Activated T-cell treated with anti-CD3 and anti-CD28 coated beads, Interleukin-2, amount 50 U/mL, for 72 hours (primary cell): ENCODE measurements at regions not wholly inside any gene's neighbourhood (a gene's known extent, or its start where the extent isn't known, plus 50 kb on each side); places are given as distances from the start of the nearest gene placed in this dataset.
"Not testable (repeated sequence)": the region's sequence is repeated elsewhere in the genome, so short reads cannot be mapped to it uniquely, and the experiment has no call there.

Experiments used
- ATAC-seq, 2 donors: fragments of 150-1000 bp; cut with Tn5 transposase; replicated peaks in 1 of 2; 2 replicates each; pipeline ENCODE4 v1.10.0; 2021; ENCODE audit warnings: moderate library complexity in 2 of 2, mild to moderate bottlenecking in 1 of 2
- DNase-seq, 2 donors: peaks; one replicate each; pipeline ENCODE4 v3.0.0; 2021 to 2022; ENCODE audit warnings: mixed read lengths in 1 of 2
- H3K27ac Mint-ChIP-seq: one replicate; pipeline ENCODE4 v1.8.0; 2022; ENCODE audit warnings: mild to moderate bottlenecking, moderate library complexity, mixed read lengths
- H3K27me3 Mint-ChIP-seq: one replicate; pipeline ENCODE4 v1.8.0; 2022; ENCODE audit warnings: low read depth, mixed read lengths
- H3K36me3 Mint-ChIP-seq, 2 donors: one replicate each; pipeline ENCODE4 v1.8.0; 2022; ENCODE audit warnings: mixed read lengths in 2 of 2, mild to moderate bottlenecking in 1 of 2; ENCODE audit not compliant: insufficient read depth in 2 of 2
- H3K4me1 Mint-ChIP-seq: one replicate; pipeline ENCODE4 v1.8.0; 2022; ENCODE audit warnings: low read depth, mixed read lengths
- H3K4me3 Mint-ChIP-seq, 2 donors: one replicate each; pipeline ENCODE4 v1.8.0; 2022; ENCODE audit warnings: mild to moderate bottlenecking in 2 of 2, mixed read lengths in 2 of 2, moderate library complexity in 2 of 2
- H3K9me3 Mint-ChIP-seq, 2 donors: one replicate each; pipeline ENCODE4 v1.8.0; 2022; ENCODE audit warnings: mixed read lengths in 2 of 2

DNA sequence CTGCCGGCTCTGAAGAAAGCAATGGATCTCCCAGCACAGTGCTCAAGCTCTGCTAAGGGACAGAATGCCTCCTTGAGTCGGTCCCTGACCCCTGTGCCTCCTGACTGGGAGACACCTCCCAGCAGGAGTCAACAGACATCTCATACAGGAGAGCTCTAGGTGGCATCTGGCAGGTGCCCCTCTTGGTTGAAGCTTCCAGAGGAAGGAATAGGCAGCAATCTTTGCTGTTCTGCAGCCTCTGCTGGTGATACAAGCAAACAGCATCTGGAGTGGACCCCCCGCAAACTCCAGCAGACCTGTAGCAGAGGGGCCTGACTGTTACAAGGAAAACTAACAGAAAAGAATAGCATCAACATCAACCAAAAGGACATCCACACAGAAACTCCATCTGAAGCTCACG, 123.9 kb upstream of the GCFC2 start:
- not testable (repeated sequence) for H3K27me3 Mint-ChIP-seq, H3K4me1 Mint-ChIP-seq

GRCh38 chr2:75833386-75833785, 122.7 kb upstream of the GCFC2 start:
- no peak for DNase-seq
- no peak overlapping the region for H3K27ac Mint-ChIP-seq
- ATAC-seq: no peak
- H3K4me1 Mint-ChIP-seq: no peaks in the 10 kb centered on the region
- peaks cover 2 to 10% of the 10 kb centered on the region in 2 donors for H3K9me3 Mint-ChIP-seq
- no peak overlapping the region for H3K4me3 Mint-ChIP-seq
- H3K36me3 Mint-ChIP-seq: peaks cover 0 to 2% of the 10 kb centered on the region in 2 donors
- H3K27me3 Mint-ChIP-seq: no peaks in the 10 kb centered on the region

More for the DNA sequence above, 123.9 kb upstream of the GCFC2 start:
- H3K9me3 Mint-ChIP-seq, DNase-seq, H3K27ac Mint-ChIP-seq, H3K4me3 Mint-ChIP-seq, ATAC-seq, H3K36me3 Mint-ChIP-seq: not testable (repeated sequence)

DNA sequence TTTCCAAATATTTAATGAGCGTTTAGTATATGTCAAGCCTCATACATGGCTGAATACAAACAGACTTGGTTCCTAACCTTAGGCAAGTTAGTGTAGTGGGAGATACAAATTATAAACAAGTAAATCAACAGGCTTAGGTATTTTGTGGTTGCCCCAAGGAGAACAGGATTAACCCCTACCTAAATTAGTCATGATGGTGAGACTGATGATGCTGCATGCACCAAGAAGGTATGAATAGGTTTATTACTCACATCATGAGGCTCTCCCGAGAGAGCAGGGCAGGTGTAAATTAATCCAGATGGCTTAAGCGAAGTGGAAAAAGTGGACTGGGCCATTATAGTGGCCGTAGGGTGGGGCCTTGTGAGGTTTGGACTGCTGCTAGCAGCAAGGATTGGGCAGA, 118.1 kb upstream of the GCFC2 start:
- ATAC-seq (no peak), DNase-seq (no peak)
- Mint-ChIP-seq H3K27me3 (no peaks in the 10 kb centered on the region), H3K4me1 (no peaks in the 10 kb centered on the region), H3K4me3 (no peak overlapping the region), H3K36me3 (no peaks in the 10 kb centered on the region), H3K27ac (no peak overlapping the region), H3K9me3 (peaks cover 3 to 6% of the 10 kb centered on the region in 2 donors)

- not testable (repeated sequence) for H3K27ac Mint-ChIP-seq, H3K27me3 Mint-ChIP-seq, H3K4me3 Mint-ChIP-seq, H3K9me3 Mint-ChIP-seq, DNase-seq, ATAC-seq, H3K4me1 Mint-ChIP-seq, H3K36me3 Mint-ChIP-seq
Observed at GRCh38 chr2:75823515-75823914, 112.8 kb upstream of the GCFC2 start.

- no peaks in the 10 kb centered on the region for H3K27me3 Mint-ChIP-seq
- no peak overlapping the region for H3K4me3 Mint-ChIP-seq
- H3K36me3 Mint-ChIP-seq: no peaks in the 10 kb centered on the region
- H3K27ac Mint-ChIP-seq: no peak overlapping the region
- DNase-seq (no peak), ATAC-seq (no peak)
- no peaks in the 10 kb centered on the region for H3K4me1 Mint-ChIP-seq
- peaks cover 3 to 6% of the 10 kb centered on the region in 2 donors for H3K9me3 Mint-ChIP-seq
Observed at GRCh38 chr2:75822336-75822735, 111.6 kb upstream of the GCFC2 start.

- no peak overlapping the region for H3K4me3 Mint-ChIP-seq
- H3K27me3 Mint-ChIP-seq: no peaks in the 10 kb centered on the region
- H3K4me1 Mint-ChIP-seq: no peaks in the 10 kb centered on the region
- H3K36me3 Mint-ChIP-seq: no peaks in the 10 kb centered on the region
- H3K9me3 Mint-ChIP-seq: peaks cover 2 to 6% of the 10 kb centered on the region in 2 donors
- ATAC-seq (no peak), DNase-seq (no peak)
- no peak overlapping the region for H3K27ac Mint-ChIP-seq
Observed at GRCh38 chr2:75820693-75821092, 110.0 kb upstream of the GCFC2 start.

- H3K27ac Mint-ChIP-seq: no peak overlapping the region
- H3K4me1 Mint-ChIP-seq: no peaks in the 10 kb centered on the region
- no peaks in the 10 kb centered on the region for H3K27me3 Mint-ChIP-seq
- no peak for ATAC-seq
- no peak overlapping the region for H3K4me3 Mint-ChIP-seq
- H3K36me3 Mint-ChIP-seq: no peaks in the 10 kb centered on the region
- H3K9me3 Mint-ChIP-seq: no peaks in the 10 kb centered on the region
- DNase-seq: no peak
Observed at GRCh38 chr2:75810611-75811330, 100.1 kb upstream of the GCFC2 start.

DNA sequence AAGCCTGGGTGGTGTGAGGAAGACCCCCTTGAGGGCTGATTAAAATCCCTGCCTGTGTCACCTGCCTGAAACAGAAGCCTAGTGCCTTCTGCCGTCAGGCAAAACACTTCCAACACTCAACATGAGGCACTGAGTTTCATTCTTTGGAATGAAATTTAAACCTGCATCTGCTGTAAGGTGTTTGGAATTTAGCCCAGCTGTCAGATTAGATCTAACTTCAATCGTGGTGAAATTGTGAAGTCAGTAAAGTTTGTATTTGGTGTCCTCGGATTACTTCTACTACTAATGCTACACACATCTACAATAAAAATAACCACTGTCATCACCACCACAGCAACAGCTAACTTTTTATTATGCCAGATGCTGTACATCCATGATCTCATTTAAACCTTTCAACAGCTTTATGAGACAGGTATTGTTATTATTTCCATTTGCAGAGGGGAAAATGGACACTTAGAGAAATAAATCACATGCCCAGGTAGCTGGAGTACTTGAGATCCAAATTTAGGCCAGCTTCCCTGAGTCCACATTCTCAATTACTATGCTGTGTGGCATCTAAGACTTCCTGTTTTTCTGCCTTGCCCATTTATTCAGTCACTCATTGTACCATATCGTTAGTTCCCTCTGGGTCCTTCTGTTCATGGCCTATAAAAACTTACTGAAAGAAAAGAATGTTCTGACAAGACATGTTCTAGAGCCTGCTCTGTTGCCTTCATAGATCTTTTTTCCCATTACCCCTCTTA, 98.2 kb upstream of the GCFC2 start:
- Mint-ChIP-seq H3K36me3 (no peaks in the 10 kb centered on the region), H3K9me3 (no peaks in the 10 kb centered on the region), H3K27ac (no peak overlapping the region), H3K4me3 (no peak overlapping the region), H3K4me1 (no peaks in the 10 kb centered on the region), H3K27me3 (no peaks in the 10 kb centered on the region)
- DNase-seq (no peak), ATAC-seq (no peak)

- no peak for DNase-seq
- Mint-ChIP-seq H3K4me3 (no peak overlapping the region), H3K4me1 (no peaks in the 10 kb centered on the region), H3K9me3 (no peaks in the 10 kb centered on the region), H3K27ac (no peak overlapping the region), H3K36me3 (no peaks in the 10 kb centered on the region), H3K27me3 (no peaks in the 10 kb centered on the region)
- ATAC-seq: no peak
Observed at GRCh38 chr2:75807992-75808391, 97.3 kb upstream of the GCFC2 start.

DNA sequence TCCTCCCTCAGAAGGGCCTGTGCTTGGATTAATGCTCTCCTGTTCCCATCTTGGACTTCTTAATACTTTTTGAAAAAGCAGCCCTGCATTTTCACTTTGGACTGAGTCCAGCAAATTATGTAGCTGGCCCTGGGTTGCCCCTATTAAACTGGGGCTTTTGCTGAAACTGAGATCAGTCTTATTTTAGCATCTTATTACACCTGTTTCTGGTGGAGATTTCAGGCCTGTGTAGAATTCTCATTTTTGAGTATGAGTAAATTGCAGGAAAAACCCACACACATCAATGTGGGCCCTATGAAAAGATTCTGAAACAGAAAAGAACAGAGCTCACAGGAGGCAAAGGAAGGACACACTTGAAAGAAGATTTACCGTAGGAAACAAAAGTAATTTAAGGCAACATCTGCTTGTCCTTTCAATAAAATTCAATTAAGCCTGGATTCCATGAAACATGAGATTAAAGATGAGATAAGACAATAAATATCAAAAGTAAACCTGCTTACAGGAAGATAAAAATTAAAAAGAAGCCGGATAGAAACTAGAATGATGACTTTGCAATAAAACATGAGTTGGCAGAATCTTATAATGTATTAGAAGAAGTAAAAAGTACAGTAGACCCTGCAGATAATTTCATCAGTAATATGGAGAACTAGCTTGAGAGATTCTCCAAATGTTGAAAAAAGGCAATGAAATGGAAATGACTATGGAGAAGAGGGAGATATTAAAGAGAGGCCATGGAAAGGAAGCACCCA, 90.7 kb upstream of the GCFC2 start:
- Mint-ChIP-seq H3K27me3 (peaks cover 7% of the 10 kb centered on the region), H3K27ac (no peak overlapping the region), H3K4me3 (no peak overlapping the region), H3K36me3 (no peaks in the 10 kb centered on the region), H3K4me1 (no peaks in the 10 kb centered on the region), H3K9me3 (no peaks in the 10 kb centered on the region)
- ATAC-seq (no peak), DNase-seq (no peak)

GRCh38 chr2:75800456-75800855, 89.7 kb upstream of the GCFC2 start:
- Mint-ChIP-seq H3K4me3 (no peak overlapping the region), H3K9me3 (no peaks in the 10 kb centered on the region), H3K27me3 (peaks cover 7% of the 10 kb centered on the region)

GRCh38 chr2:75799859-75800258, 89.1 kb upstream of the GCFC2 start:
- Mint-ChIP-seq H3K27ac (no peak overlapping the region), H3K4me1 (no peaks in the 10 kb centered on the region), H3K27me3 (peaks cover 7% of the 10 kb centered on the region), H3K9me3 (no peaks in the 10 kb centered on the region), H3K36me3 (no peaks in the 10 kb centered on the region), H3K4me3 (no peak overlapping the region)
- DNase-seq: no peak
- no peak for ATAC-seq

More at GRCh38 chr2:75800456-75800855, 89.7 kb upstream of the GCFC2 start:
- Mint-ChIP-seq H3K36me3 (no peaks in the 10 kb centered on the region), H3K4me1 (no peaks in the 10 kb centered on the region), H3K27ac (no peak overlapping the region)
- DNase-seq: no peak
- ATAC-seq: no peak

GRCh38 chr2:75798569-75798968, 87.9 kb upstream of the GCFC2 start:
- ATAC-seq (no peak), DNase-seq (no peak)
- Mint-ChIP-seq H3K4me3 (no peak overlapping the region), H3K36me3 (no peaks in the 10 kb centered on the region), H3K4me1 (no peaks in the 10 kb centered on the region), H3K27ac (no peak overlapping the region), H3K9me3 (no peaks in the 10 kb centered on the region), H3K27me3 (peaks cover 7% of the 10 kb centered on the region)
